HEK293T (cell line): ENCODE measurements at regions not wholly inside any gene's neighbourhood (a gene's known extent, or its start where the extent isn't known, plus 50 kb on each side); places are given as distances from the start of the nearest gene placed in this dataset.

Experiments
- CTCF ChIA-PET: fragments of 350-600 bp; formaldehyde crosslinking; extraction: SDS; loops from one replicate; lab custom pipeline; 2021; ENCODE audit warnings: antibody characterized with exemption, inconsistent platforms; lab: Yijun Ruan, JAX
- POLR2A ChIA-PET: fragments of 350-600 bp; formaldehyde crosslinking; extraction: SDS; loops from one replicate; lab custom pipeline; 2020; ENCODE audit warnings: antibody characterized with exemption, inconsistent platforms; lab: Yijun Ruan, JAX
- DNase-seq: peaks from one replicate; pipeline ENCODE4 v3.0.0; 2012; ENCODE audit warnings: mixed read lengths; ENCODE audit errors: extremely low spot score
- ARNT ChIP-seq: fragments of 450-650 bp; IDR thresholded peaks from 2 replicates; pipeline ENCODE4 v1.6.1; 2017; ENCODE audit warnings: mild to moderate bottlenecking
- BHLHE40 ChIP-seq: fragments of 450-650 bp; IDR thresholded peaks from 2 replicates; pipeline ENCODE4 v1.6.1; 2016; ENCODE audit warnings: mild to moderate bottlenecking, moderate library complexity, borderline replicate concordance
- CTBP1 ChIP-seq: fragments of 450-650 bp; IDR thresholded peaks from 2 replicates; pipeline ENCODE4 v1.6.1; 2016; ENCODE audit warnings: borderline replicate concordance
- ELF4 ChIP-seq: fragments of 450-650 bp; IDR thresholded peaks from 2 replicates; pipeline ENCODE4 v1.6.1; 2017; ENCODE audit warnings: antibody characterized with exemption
- FOXA1 ChIP-seq: fragments of 450-650 bp; IDR thresholded peaks from 2 replicates; pipeline ENCODE4 v1.6.1; 2016; ENCODE audit warnings: mild to moderate bottlenecking
- FOXK2 ChIP-seq: fragments of 450-650 bp; IDR thresholded peaks from 2 replicates; pipeline ENCODE4 v1.6.1; 2016; ENCODE audit warnings: mild to moderate bottlenecking
- FOXM1 ChIP-seq: fragments of 450-650 bp; IDR thresholded peaks from 2 replicates; pipeline ENCODE4 v1.6.1; 2017; ENCODE audit warnings: mild to moderate bottlenecking, borderline replicate concordance
- HDGF ChIP-seq: fragments of 450-650 bp; IDR thresholded peaks from 2 replicates; pipeline ENCODE4 v1.6.1; 2017; ENCODE audit warnings: antibody characterized with exemption, borderline replicate concordance
- L3MBTL2 ChIP-seq: fragments of 450-650 bp; conservative IDR thresholded peaks from 2 replicates; pipeline ENCODE4 v1.6.1; 2016; ENCODE audit warnings: mild to moderate bottlenecking
- LEF1 ChIP-seq: fragments of 450-650 bp; IDR thresholded peaks from 2 replicates; pipeline ENCODE4 v1.6.1; 2017; ENCODE audit warnings: mild to moderate bottlenecking, borderline replicate concordance
- NFRKB ChIP-seq: fragments of 450-650 bp; IDR thresholded peaks from 2 replicates; pipeline ENCODE4 v1.6.1; 2016; ENCODE audit warnings: mild to moderate bottlenecking, moderate library complexity
- SP1 ChIP-seq: fragments of 450-650 bp; IDR thresholded peaks from 2 replicates; pipeline ENCODE4 v1.6.1; 2017
- SUZ12 ChIP-seq: fragments of 450-650 bp; IDR thresholded peaks from 2 replicates; pipeline ENCODE4 v1.6.1; 2016; ENCODE audit warnings: mild to moderate bottlenecking
- TARDBP ChIP-seq: fragments of 450-650 bp; IDR thresholded peaks from 2 replicates; pipeline ENCODE4 v1.6.1; 2016
- ZNF384 ChIP-seq: fragments of 450-650 bp; IDR thresholded peaks from 2 replicates; pipeline ENCODE4 v1.6.1; 2016
- TF ChIP-seq, protein P1 (sequence below): fragments of 450-650 bp; IDR thresholded peaks from 2 replicates; pipeline ENCODE4 v1.6.1; 2016

DNA sequence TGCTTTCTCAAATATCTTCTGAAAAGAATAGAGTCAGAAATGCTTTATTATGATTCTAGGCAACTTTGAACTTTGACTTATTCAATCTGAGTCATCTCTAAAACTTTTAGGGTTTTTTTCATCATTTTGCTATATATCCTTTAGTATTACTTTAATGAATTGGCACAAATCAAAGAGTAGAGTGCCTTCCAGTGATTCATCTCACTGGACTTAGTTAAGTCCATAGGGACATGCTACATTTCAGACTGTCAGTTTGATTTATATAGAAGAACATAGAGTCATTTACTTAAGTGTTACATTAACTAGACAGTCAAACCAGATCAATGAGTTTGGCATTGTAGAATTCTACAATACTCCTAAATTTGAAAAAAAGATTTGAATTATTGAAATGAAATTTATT, 1235.7 kb upstream of the MAP3K7 start:
- TF ChIP-seq L3MBTL2 = no peak
- no peak for TF ChIP-seq TARDBP
- TF ChIP-seq FOXK2 = no peak
- no peak for TF ChIP-seq SP1
- no peak for TF ChIP-seq ZNF384
- no peak for TF ChIP-seq ELF4
- TF ChIP-seq LEF1 = no peak
- no peak for TF ChIP-seq ARNT
- TF ChIP-seq FOXM1 = no peak
- ChIA-PET CTCF (no interaction called here), POLR2A (no interaction called here)
- no peak for DNase-seq

DNA sequence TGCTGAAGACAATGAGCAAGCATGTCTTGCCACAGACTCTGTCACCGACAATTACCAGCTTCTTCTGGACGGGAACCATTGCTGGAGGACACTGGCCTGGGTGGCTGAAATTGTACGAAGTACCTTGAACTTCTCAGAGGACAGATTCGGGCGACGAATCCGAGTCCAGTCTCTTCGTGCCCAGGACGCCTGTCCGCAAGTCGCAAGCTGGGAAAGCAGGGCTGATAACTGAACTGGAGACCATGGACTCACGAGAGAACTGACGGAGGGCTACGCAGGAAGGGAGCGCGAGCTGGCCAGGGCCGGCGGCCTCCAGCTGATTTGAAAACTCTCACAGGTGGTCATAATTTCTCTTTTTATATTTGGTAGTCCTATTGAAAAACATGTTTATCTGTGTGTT, 1229.5 kb upstream of the MAP3K7 start:
- ChIA-PET POLR2A (no interaction called here), CTCF (no interaction called here)
- no peak for DNase-seq
- TF ChIP-seq TARDBP (no peak), BHLHE40 (no peak)

DNA sequence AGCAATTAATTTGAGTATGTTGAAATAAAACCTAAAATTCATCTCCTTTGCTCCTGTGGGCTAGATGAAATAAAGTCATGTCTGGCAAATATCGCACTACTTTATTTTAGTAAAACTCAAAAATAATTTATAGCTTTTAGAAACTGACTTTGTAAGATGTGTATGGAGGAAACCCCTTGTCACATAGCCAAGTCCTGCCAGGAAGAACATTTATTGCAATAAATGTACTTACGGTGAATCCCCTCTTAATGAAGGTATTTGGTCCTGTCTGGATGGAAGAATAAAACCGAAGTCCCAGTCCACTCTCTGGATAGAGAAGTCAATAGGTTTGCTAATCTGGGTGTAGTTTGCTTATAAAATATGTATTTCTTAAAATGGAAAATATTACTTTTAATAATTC, 1226.8 kb upstream of the MAP3K7 start:
- CTCF ChIA-PET = no interaction called here
- no peak for DNase-seq
- POLR2A ChIA-PET = no interaction called here
- TF ChIP-seq FOXA1 (no peak), HDGF (no peak), FOXK2 (no peak), ZNF384 (no peak), NFRKB (no peak), LEF1 (no peak), BHLHE40 (no peak)
- TF ChIP-seq, protein P1, sequence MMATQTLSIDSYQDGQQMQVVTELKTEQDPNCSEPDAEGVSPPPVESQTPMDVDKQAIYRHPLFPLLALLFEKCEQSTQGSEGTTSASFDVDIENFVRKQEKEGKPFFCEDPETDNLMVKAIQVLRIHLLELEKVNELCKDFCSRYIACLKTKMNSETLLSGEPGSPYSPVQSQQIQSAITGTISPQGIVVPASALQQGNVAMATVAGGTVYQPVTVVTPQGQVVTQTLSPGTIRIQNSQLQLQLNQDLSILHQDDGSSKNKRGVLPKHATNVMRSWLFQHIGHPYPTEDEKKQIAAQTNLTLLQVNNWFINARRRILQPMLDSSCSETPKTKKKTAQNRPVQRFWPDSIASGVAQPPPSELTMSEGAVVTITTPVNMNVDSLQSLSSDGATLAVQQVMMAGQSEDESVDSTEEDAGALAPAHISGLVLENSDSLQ = no peak

DNA sequence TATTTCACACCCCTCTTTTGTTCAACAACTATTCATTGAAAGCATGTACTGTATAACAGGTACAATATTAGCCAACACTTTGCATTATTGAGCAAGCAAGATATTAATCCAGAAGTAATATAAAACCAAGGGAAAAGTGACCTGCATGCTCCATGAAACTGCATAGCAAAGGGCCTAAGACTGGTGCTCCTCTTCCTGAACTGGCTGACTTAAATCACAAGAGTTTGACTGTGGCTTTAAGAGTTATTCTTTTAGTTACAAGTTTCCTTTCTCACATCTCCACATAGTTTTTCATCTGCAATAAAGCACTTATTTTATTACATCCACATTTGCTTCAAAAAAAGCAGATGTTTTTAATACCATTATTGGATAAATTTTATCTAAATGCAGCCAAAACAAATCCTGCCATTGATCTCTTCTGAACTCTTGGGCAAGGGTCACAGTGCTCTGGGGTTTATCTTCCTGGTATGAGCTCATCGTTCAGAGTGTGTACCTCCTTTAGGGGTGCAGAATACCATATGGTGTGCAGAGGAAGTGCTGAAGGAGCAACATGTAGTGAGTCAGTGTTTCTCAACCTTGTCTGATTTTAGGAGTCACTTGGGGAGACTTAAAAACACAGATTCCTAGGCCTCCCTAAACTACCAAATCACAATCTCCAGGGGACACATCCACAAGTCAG, 1225.9 kb upstream of the MAP3K7 start:
- POLR2A ChIA-PET = no interaction called here
- CTCF ChIA-PET = no interaction called here
- TF ChIP-seq L3MBTL2 = no peak
- TF ChIP-seq, protein P1 = no peak
- TF ChIP-seq LEF1 = no peak
- TF ChIP-seq HDGF = no peak
- no peak for TF ChIP-seq SP1
- no peak for TF ChIP-seq NFRKB
- no peak for TF ChIP-seq FOXK2
- TF ChIP-seq SUZ12 = no peak
- no peak for TF ChIP-seq ZNF384
- TF ChIP-seq FOXA1 = no peak
- no peak for TF ChIP-seq BHLHE40
- no peak for TF ChIP-seq CTBP1
- TF ChIP-seq ARNT = no peak
- no peak for TF ChIP-seq TARDBP
- TF ChIP-seq FOXM1 = no peak
- TF ChIP-seq ELF4 = no peak
- DNase-seq = no peak

DNA sequence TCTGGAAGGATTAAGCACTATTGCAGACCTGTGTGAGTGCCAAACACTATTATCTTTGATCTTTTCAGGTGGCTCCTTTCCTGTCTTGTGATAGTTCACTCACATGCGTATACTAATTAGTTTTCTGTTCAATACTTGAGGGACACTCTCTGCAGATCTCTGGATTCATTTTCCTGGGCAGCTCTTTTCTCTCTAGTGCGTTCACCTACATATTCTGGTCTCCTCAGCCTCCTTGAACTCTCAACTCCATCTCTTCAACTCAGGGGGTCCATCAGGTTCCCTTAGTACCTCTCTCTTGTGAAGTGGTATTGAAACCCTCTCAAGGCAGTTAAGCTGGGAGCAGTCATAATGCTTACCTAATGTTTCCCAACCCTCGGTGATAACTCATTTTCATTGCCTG, 1218.1 kb upstream of the MAP3K7 start:
- ChIA-PET POLR2A (no interaction called here), CTCF (no interaction called here)
- DNase-seq = no peak
- TF ChIP-seq, protein P1 = no peak
- TF ChIP-seq ARNT = no peak
- no peak for TF ChIP-seq BHLHE40
- no peak for TF ChIP-seq L3MBTL2
- no peak for TF ChIP-seq ELF4
- TF ChIP-seq FOXM1 = no peak
- TF ChIP-seq FOXK2 = no peak
- no peak for TF ChIP-seq TARDBP
- no peak for TF ChIP-seq SUZ12
- no peak for TF ChIP-seq NFRKB
- TF ChIP-seq ZNF384 = no peak

DNA sequence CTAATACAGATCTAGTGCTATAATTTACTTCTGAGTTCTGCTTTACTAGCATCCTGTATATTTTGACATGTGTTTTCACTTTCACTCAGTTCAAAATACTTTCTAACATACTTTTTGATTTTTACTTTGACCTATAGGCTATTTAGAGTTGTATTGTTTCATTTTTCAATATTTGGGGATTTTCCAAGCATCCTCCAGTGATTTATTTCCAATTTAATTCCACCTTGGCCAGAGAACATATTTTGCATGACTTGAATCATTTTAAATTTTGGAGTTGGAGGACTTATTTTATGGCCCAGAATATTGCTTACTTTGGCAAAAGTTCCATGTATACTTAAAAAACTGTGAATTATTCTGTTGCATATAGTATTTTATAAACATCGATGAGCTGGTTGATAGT, 1215.6 kb upstream of the MAP3K7 start:
- POLR2A ChIA-PET = no interaction called here
- CTCF ChIA-PET = no interaction called here
- no peak for DNase-seq
- no peak for TF ChIP-seq BHLHE40
- TF ChIP-seq FOXM1 = no peak
- TF ChIP-seq FOXK2 = no peak
- no peak for TF ChIP-seq CTBP1
- no peak for TF ChIP-seq SP1
- TF ChIP-seq HDGF = no peak

DNA sequence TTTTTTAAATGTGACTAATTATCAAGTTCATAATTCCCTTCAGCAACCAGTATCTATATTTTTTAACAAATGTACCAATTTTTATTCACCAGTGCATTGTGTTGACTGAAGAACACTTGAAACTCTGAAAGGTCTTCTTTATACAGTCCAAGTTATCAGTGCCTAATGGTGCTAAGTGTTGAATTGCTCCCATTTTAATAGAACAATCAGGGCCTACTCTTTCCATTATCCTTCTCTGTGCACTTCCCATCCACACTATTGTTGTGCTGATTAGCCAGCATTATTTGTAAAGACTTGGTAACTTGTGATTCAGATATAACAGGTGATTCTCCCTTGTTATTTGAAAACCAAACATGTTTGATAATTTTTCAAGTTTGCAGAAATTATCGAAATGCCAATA, 1209.7 kb upstream of the MAP3K7 start:
- DNase-seq = no peak
- ChIA-PET CTCF (no interaction called here), POLR2A (no interaction called here)
- TF ChIP-seq BHLHE40 = no peak
- no peak for TF ChIP-seq L3MBTL2
- no peak for TF ChIP-seq ARNT
- TF ChIP-seq FOXK2 = no peak
- no peak for TF ChIP-seq SUZ12
- no peak for TF ChIP-seq FOXA1
- TF ChIP-seq LEF1 = no peak
- TF ChIP-seq FOXM1 = no peak
- TF ChIP-seq TARDBP = no peak
- no peak for TF ChIP-seq ELF4
- TF ChIP-seq SP1 = no peak
